Fibroblast of skin of right biceps (primary cell): ENCODE measurements at regions not wholly inside any gene's neighbourhood (a gene's known extent, or its start where the extent isn't known, plus 50 kb on each side); places are given as distances from the start of the nearest gene placed in this dataset.
"Not testable (repeated sequence)": the region's sequence is repeated elsewhere in the genome, so short reads cannot be mapped to it uniquely, and the experiment has no call there.

Experiments
- DNase-seq: peaks from one replicate; pipeline ENCODE4 v3.0.0-alpha.2; 2013

DNA sequence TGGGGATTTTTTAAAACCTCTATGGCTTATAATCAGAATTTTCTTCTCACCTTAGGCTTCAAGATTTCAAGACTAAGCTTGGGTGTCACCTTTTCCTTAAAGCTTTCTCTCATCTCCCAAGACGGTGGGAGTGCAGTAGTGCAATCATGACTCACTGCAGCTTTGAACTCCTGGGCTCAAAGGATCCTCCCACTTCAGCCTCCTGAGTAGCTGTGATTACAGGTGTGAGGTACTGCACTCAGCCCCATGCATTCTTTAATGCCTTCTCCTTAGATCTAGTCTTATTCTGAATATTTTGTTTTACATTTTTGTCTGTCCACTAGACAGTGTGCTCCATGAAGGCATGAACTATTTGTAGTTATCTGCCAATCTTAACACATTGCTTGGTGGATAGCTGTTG, 55.7 kb upstream of the FAT3 start:
- DNase-seq: no peak

DNA sequence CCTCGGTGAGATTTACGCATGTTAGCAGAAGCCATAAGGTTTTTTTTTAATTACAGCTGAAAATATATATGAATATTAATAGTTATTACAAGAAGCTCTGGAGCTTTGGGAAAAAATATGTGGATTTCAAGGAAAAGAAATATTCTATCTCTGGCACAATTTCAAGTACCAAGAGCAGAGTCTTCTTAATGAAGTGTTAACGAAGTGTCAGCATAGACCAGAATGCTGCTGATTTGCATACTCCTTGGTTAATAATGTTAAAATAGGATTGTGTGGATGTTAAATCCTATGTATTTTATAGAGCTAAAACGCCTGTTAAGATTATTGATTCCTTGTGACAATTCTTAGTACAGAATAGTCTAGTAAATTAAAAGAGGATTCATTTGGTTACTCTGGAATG, 57.0 kb upstream of the FAT3 start:
- DNase-seq: no peak

DNA sequence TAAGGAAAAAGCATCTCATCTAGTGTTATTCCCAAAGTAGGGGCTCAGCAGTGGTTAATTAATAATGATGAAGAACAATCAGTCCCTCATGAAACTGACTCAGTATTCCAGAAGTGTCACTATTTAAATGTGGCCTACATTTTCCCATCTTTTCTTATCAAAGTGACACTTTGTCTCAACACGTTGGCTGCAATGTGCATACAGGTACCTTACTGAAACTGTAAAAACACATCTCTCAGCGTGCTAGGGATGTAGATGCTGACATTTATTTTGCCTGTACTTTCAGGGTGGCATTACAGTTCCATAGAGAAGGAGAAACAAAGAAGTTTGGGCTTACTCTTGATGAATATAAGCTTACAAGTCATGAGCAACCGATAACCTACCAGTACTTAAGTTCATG, 58.3 kb upstream of the FAT3 start:
- no peak for DNase-seq

DNA sequence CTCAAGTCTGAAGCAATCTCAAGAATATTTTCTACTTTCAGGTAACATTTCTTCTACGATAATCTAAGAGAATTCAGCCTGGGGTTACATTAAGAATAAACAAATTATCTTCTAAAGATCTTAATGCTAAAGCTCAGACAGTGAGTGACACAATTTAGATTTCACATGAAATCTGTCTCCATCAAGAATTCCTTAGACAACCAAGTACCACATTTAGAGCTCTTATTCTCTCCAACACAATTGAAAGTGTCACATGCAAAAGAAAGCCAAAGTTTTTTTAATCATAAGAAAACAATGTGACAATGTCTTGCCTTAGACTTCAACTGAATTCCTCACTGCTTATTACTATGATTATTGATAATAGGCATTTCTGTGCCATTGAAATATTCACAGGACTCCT, 60.7 kb upstream of the FAT3 start:
- DNase-seq: no peak

DNA sequence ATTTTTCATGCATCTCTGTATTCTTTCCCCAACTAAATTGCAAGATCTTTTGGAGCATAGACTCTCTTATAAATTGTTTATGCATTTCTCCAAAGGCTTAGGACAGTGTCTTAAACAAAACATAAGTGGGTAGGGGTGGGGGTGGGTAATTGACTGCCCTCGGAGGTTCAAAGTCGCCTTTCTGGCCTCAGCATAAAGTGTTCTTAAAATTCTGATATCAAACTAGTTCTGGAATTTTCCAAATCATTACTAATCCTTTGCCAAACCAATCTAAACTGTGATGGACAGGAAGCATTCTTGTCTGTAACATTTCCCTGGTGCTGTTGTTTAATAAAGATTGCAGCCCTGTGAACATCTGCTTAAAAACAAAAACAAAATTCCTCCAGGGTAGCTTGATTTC, 61.8 kb upstream of the FAT3 start:
- no peak for DNase-seq

DNA sequence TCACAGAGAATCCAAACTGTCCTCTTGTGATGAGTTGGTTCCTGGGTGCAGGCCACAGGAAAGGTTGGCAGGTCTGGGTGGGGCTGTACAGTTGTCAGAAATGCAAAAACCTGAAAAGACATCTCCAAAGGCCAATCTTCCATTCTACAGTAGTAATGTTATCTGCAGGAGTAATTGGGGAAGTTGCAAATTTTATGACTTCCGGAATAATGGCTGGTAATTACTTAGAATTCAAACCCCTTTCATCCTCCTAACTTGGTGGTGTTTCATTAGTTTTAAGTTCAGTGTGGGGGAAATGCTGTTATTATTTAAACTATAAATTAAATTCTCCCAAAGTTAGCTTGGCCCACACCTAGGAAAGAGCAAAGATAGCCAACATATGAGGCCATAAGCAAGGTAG, 64.7 kb upstream of the FAT3 start:
- no peak for DNase-seq

DNA sequence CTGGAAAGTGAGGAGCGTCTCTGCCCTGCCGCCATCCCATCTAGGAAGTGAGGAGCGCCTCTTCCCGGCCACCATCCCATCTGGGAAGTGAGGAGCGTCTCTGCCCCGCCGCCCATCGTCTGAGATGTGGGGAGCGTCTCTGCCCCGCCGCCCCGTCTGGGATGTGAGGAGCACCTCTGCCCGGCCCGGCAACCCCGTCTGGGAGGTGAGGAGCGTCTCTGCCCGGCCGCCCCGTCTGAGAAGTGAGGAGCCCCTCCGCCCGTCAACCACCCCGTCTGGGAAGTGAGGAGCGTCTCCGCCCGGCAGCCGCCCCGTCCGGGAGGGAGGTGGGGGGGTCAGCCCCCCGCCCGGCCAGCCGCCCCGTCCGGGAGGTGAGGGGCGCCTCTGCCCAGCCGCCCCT, 67.2 kb upstream of the FAT3 start:
- DNase-seq: not testable (repeated sequence)

GRCh38 chr11:92154611-92155010, 70.0 kb upstream of the FAT3 start:
- no peak for DNase-seq

DNA sequence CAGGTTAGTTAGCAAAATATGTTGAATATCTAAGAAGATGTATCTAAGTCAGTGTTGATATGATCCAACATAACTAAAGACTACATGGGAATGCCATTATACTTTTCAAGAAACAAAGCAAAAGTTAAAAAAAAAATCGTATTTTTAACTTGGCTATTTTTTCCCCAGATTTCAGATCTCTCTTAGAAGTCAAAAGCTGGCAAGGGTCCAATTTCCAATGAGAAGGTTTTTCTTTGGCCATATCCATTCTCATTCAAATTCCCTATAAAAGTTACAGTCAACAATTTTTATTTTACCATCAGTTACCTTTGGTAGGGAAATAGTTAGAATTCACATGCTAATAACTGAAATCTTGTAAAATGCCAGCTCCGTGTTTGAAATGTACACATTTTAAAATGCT, 70.5 kb upstream of the FAT3 start:
- DNase-seq: no peak

DNA sequence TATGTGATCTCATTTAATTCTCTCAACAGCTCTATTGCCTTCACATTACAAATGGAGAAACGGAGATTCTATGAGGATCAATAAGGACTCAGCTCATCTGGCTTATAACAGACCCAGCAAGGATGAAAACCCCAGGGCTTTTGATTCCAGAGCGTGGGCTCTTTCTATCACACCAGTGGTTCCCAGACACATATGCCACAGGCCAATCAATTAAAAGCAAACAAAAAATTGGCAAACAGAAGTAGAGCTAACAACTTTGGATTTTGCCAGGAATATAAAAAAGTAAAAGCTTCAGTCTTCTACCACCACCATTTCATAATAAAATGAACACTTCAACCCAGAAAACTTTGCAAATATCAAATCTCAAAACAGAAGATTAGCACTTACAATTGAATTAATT, 71.1 kb upstream of the FAT3 start:
- DNase-seq: no peak

- DNase-seq: peak; percentile 8
These were observed 72.4 kb upstream of the FAT3 start for GRCh38 chr11:92152245-92152644.

GRCh38 chr11:92149996-92150395, 74.6 kb upstream of the FAT3 start:
- no peak for DNase-seq

- DNase-seq: no peak
These were observed 82.9 kb upstream of the FAT3 start for GRCh38 chr11:92141725-92142124.

DNA sequence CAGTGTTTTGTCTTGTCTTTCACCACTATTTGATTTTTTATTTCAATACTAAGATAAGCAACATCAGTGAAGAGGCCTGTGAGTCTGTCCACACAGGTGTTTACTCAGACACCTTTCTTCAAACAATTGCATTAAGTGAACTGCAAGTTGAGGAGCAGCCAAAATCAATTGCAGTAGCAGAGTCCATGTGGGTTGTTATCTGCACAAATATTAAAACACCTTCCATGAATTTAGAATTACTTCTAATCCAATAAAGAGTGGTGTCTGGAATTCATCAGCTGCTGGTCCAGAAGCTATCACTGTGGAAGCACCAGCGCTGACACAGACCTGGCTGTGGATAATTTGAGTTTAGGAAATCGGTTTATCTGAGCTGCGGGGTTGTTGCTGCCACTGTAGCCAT, 83.5 kb upstream of the FAT3 start:
- no peak for DNase-seq

DNA sequence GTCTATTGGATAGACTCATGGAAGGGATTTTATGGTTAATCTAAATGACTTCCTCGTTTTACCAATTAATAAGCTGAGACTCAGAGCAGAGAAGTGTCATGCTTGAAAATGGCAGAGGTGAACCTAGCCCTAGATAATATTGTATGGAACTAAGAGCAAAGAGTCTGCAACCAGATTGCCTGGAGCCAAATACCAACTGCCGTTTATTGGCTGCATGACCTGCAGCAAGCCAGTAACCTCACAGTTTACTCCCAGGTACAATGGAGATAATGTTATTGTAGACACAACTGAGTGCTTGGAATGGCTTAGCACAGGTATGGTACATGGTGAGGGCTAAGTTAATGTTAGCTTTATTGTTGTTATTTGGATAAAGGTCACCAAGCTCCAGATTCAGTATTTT, 84.6 kb upstream of the FAT3 start:
- no peak for DNase-seq

DNA sequence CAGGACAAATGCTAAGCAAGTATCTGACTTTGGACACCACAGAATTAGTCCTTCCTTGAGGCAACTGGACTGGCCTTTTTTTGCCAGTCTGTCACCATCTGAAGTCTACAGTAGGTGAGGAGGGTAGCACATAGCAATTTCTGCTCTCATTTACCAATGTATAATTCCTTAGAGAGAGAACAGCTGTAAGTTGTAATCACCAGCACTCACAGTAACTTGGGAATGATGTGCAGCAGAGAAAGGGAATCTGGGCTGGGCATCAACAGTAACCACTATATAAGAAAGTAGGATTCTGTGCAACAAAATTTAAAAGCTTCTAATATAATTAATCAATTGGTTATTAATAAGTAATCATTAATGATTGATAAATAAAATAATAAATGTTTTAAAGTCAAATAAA, 86.3 kb upstream of the FAT3 start:
- DNase-seq: no peak

GRCh38 chr11:92137747-92138146, 86.9 kb upstream of the FAT3 start:
- DNase-seq: no peak

GRCh38 chr11:92136797-92137196, 87.8 kb upstream of the FAT3 start:
- no peak for DNase-seq

GRCh38 chr11:92131289-92131865, 93.2 kb upstream of the FAT3 start:
- peak; percentile 89 for DNase-seq

- DNase-seq: peak; percentile 81
These were observed 94.2 kb upstream of the FAT3 start for GRCh38 chr11:92130421-92130831.

GRCh38 chr11:92129811-92130210, 94.8 kb upstream of the FAT3 start:
- peak; percentile 33 for DNase-seq

DNA sequence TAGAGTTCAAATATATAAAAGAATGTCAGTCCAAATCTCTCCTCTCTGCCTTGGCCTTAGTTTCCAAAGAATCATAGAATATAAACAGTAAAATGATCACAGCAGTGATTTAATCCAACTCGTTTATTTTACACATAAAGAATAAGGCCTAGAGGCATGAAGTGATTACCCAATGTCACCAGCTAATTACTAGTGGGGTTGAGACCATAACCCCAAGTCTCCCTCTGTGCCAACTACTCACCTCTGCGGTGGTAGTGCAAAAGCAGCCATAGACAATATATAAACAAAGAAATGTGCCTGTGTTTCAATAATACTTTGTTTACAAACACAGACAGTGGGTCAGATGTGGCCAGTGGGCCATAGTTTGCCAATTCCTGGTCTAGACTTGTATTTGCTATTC, 96.6 kb upstream of the FAT3 start:
- DNase-seq: no peak

GRCh38 chr11:92125321-92125720, 99.3 kb upstream of the FAT3 start:
- DNase-seq: peak; percentile 64

GRCh38 chr11:92123540-92123939, 101.1 kb upstream of the FAT3 start:
- peak; percentile 92 for DNase-seq

GRCh38 chr11:92122561-92122960, 102.1 kb upstream of the FAT3 start:
- peak; percentile 25 for DNase-seq

DNA sequence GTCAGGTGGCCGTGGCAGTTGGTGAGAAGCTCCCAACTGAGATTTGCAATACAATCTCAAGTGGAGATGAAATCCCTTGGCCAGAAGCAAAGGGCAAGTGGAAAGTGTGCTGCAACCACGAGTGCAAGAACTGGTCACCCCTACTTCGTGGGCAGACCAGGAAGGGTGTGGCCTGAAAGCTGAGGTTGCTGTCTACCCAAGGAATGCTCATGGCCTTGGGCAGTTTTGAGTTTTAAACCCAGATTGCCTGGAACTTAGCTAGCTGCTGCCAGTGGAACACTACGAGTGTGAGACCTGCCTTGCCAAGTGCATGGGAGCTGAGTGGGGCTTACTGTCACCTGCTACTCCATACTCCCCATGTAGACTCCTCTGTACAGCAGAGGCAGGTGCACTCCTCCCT, 113.3 kb upstream of the FAT3 start:
- DNase-seq: no peak
